GM18517 (cell line): ENCODE measurements at regions not wholly inside any gene's neighbourhood (a gene's known extent, or its start where the extent isn't known, plus 50 kb on each side); places are given as distances from the start of the nearest gene placed in this dataset.
"Not testable (repeated sequence)": the region's sequence is repeated elsewhere in the genome, so short reads cannot be mapped to it uniquely, and the experiment has no call there.

Experiments
- ATAC-seq: cut with Tn5 transposase; IDR thresholded peaks from one replicate; pipeline ENCODE4 v1.9.1; 2021; ENCODE audit warnings: mild to moderate bottlenecking, moderate library complexity; ENCODE audit not compliant: unreplicated experiment

- ATAC-seq = no peak
These were observed 340.0 kb upstream of the NRG3 start for GRCh38 chr10:81534991-81535390.

- no peak for ATAC-seq
These were observed 333.5 kb upstream of the NRG3 start for GRCh38 chr10:81541517-81541916.

- no peak for ATAC-seq
These were observed 328.8 kb upstream of the NRG3 start for GRCh38 chr10:81546243-81546642.

DNA sequence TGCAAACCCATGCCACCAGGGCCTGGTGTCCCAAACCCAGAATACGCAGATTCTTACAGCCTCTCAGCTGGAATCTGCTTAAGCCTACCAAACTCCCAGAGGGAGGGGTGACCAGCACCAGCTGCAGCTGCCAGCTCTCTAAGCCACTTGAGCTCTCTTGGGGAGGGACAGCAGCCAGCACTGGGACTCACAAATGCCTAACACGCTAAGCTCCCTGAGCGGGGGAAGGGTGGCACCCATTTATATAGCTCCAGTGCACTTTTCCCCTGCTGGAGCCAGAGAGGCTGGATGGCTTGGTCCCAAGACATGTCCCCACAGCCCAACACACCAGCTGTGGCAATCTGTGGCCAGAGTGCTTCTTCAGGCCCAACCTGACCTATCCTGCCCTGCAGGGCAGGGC, 326.8 kb upstream of the NRG3 start:
- ATAC-seq = no peak

DNA sequence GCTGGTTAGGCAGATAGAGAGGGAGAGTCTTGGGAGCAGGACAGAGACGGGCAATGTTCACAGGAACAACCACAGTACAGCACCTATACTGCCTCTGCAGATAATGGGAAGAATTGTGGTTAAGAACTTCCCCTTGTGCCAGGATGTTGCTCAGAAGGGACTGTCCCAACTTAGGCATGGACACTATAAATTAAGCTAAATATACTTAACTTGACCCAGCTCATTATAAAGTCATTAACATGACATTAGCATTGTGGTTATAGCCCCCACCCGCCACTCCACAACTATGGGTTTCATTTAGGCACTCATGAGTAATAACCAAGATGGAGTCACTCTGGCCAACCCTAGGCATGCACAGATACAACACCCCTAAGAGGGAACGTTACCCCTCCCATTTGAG, 310.9 kb upstream of the NRG3 start:
- no peak for ATAC-seq

GRCh38 chr10:81569488-81569887, 305.5 kb upstream of the NRG3 start:
- no peak for ATAC-seq

DNA sequence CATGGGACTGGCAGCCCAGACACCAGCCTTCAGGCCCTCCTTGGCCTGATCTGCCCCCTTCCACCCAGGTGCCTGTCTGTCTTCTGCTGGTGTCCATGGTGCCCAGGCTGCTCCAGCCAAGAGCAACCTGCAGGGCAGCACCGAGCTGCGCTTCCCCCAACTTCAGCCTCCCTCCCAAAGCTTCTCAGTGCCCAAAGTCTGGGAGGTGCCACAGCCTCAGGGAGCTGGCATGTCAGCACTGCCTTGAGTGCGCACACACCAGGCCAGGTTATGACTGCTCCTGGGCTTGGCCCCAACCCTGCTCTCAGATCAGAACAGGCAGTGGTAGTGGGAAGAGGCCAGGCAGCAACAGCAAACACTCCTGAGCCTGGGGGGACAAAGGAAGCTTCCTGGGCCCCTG, 304.6 kb upstream of the NRG3 start:
- no peak for ATAC-seq

DNA sequence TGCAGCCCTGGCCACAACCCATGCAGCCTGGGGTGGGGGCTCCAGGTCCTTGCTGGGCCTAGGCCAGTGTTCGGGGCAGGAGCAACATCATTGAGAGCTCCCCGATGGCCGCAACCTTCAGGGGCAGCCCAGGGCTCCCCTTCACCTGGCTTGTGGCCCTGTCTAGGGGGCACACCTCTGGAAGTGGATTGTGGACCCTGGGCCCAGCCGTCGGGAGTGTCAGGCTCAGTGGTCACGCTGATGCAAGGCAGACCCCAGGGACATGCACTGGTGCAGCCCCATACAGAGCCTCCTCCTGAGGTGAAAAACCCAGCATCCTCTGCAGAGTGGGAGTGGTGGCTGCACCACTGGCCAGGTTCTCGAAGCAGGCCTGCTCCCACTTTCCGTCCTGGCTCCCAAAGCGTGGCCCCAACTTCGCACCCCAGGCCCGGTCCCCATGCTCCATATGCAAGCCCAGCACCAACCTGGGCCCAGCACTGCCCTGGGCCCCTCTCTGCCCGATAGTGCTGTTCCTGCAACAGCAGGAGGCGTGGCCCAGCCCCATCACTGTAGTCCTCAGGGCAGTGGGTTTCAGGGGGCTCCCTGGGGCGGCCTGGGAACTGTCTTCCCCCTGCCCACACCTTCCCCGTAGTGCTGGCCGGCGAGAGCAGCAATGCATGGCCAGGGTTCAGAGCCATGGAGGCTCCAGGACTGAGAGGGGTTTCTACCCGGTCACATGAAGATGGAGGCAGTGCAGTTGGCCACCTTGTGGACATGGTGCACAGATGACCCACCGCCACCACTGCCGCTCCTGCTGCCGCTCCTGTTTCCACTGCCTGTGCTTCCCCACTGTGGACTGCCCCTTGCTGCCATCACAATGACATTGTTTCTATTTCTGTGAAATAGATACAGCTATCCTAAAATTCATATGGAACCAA, 303.9 kb upstream of the NRG3 start:
- ATAC-seq = no peak

DNA sequence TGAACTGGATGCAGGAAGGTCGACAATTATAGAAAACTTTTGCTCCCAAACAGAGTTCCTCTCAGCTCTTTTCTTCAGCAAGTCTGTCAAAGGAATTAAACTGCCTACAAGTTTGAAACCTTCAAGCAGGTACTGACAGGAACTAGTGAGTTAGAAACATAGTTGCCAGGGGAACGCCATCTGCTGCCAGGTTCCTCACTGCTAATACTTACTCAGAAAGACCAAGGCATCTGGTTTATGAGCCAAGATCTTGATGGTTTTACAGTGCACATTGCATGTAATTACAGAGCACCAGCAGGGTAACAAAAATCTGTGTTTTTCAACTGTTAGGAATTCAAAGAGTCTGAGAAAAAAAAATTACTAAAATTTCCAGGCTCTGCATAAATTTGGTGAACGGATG, 300.0 kb upstream of the NRG3 start:
- ATAC-seq = no peak

- no peak for ATAC-seq
These were observed 298.7 kb upstream of the NRG3 start for GRCh38 chr10:81576336-81576735.

DNA sequence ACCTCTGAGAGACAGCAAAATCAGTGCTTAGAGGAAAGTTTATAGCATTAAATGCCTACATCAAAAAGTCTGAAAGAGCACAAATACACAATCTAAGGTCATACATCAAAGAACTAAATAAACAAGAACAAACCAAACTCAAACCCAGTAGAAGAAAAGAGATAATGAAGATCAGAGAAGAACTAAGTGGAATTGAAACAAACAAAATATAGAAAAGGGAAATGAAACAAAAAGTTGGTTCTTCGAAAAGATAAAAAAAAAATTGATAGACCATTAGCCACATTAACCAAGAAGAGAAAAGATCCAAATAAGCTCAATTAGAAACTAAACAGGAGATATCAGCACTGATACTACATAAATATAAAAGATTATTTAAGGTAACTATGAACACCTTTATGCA, 280.0 kb upstream of the NRG3 start:
- no peak for ATAC-seq

- no peak for ATAC-seq
These were observed 274.8 kb upstream of the NRG3 start for GRCh38 chr10:81600185-81600584.

DNA sequence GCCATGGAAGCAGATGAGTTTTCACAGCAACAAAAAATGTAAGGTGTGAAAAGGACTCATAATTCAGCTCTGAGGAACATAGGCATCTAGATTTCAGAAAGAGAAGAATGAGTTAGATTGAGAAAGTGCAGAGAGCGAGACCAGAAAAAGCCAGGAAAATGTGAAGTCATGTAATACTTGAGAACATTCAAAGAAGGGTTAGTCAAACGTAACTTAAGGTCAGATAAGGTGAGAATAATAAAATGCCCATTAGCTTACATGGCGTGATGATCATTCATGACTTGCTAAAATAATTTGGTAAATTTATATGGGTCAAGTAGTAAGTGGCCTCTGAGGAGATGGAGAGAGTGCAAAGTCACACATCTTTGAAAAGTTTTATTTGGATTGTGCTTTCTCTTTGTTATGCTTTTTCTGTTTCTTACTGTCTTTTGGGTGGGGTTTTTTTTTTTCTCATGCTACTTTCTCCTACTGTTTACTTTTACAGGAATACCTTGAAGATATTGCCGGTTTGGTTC, 271.8 kb upstream of the NRG3 start:
- ATAC-seq = no peak

GRCh38 chr10:81644485-81644884, 230.5 kb upstream of the NRG3 start:
- not testable (repeated sequence) for ATAC-seq

DNA sequence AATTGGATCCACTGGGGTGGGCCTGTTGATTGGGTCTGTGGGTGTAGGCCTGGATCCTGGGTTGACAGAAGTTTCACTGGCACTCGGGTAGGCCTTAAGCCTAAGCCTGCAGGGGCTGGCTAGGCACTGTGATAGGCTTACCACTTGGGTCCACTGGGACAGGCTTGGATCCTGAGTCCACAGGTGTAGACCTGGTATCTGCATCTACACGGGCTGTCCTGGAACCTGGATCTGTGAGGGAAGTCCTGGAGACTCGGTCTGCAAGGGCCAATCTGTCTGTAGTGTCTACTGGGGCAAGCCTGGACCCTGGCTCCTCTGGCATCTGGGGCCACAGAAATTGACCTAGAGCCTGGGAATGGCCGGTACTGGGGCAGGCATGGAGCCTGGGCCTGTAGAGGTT, 219.0 kb upstream of the NRG3 start:
- no peak for ATAC-seq

DNA sequence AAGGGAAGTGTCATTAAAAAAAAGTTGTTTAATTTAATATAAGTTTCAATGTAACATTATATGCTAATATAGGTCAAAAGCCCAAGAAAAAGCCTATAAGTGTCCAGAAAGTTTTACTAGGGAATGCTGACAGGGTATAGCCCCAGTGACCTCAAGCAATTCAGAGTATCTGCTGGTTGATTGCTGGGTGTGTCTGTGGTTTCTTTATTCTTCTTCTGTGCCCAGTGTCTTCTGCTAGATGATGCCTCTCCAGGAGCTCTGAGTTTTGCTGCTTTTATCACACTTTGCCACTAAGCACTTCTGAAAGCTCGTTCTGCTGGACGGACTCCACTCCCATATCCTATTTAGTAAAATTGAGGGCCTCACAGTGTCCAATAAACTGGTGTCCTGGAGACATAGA, 212.2 kb upstream of the NRG3 start:
- no peak for ATAC-seq

- ATAC-seq = not testable (repeated sequence)
These were observed 210.2 kb upstream of the NRG3 start for GRCh38 chr10:81664800-81665199.

GRCh38 chr10:81674941-81675340, 200.1 kb upstream of the NRG3 start:
- no peak for ATAC-seq

DNA sequence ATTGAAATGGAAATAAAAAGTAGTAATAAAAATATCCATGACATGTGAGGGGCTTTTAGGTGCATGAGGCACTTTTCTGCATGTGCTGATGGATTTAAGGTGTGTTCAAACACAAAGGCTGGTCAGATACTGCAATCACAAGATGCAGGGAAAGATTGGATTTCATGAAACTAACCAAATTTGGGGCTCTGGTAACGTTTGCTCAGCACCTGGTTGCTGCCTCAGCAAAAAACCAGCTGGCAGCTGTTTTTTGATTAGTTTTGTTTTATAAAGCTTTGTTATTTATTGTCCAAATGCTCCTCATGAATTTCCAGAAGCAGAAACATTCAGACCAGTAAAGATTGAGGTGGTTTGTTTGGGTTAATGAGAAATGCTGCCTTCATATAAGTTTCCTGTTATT, 195.7 kb upstream of the NRG3 start:
- no peak for ATAC-seq

DNA sequence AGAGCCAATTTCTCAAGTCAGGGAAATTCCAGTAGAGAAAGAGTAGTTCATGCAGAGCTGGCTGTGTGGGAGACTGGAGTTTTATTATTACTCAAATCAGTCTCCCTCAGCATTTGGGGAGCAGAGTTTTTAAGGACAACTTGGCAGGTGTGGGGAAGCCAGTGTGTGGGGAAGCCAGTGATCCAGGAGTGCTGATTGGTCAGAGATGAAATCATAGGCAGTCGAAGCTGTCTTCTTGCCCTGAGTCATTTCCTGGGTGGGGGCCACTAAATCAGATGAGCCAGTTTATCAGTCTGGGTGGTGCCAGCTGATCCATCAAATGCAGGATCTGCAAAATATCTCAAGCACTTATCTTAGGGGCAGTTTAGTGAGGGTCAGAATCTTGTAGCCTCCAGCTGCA, 194.6 kb upstream of the NRG3 start:
- ATAC-seq = no peak

DNA sequence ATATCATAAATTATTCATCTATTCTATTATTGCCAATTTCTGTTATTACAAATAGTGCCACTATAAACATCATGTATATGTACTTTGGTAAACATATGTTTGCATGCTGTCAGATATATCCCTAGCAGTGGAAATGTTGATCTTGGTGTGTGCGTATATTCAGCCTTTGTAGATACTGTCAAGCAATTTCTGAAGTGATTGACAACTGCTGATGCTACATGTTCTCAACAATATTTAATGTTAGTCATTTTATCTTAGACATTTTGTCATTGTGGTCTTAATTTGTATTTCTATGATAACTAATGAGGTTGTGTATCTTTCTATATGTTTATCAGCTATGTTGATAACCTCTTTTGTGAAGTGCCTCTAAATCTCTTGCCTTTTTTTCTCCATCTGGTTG, 186.5 kb upstream of the NRG3 start:
- no peak for ATAC-seq

- ATAC-seq = no peak
These were observed 178.2 kb upstream of the NRG3 start for GRCh38 chr10:81696609-81697388.
